Left renal cortex interstitium (tissue), 4 donors: ENCODE measurements at regions not wholly inside any gene's neighbourhood (a gene's known extent, or its start where the extent isn't known, plus 50 kb on each side); places are given as distances from the start of the nearest gene placed in this dataset.

Source experiments
- DNase-seq, 4 donors: peaks; one replicate each; pipeline ENCODE4 v3.0.0-alpha.2; 2013; ENCODE audit warnings: low read depth in 4 of 4, low spot score in 2 of 4, missing footprints in 1 of 4

DNA sequence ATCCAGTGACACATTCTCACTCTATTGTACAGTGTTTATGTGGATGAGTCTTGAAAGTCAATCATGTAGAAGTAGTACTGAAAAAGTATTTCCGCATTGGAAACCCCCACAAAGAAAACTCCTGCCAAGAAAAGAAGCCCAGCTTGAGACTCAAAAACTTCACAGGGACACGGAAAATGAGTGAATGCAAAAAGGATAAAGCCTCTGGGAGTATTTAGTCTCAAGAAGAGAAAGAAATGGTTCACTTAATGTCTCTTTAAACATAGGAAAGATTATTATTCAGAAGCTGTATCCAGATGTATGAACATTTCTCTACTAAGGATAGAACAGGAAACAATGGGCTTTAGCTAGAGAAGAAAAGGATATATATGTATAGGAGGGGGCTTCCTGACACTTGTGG lies 304.5 kb downstream of the BARHL2 start:
- no peak for DNase-seq

DNA sequence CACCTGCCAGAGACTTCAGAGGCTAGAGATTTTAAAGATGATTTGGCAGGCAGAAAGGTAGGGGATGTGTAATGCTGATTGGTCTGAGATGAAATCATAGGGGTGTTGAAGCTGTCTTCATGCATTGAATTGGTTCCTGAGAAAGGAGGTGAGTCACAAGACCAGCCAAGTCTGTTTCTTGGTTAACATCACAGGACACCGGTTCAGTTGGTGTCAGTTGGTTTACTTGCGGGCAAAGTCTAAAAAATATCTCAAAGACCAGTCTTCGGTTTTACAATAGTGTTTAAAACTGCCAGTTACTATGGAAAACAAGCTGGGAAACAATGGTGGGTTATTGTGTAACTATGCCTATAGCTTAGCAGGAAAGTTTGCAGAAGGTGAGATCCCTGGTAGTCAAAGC lies 305.9 kb downstream of the BARHL2 start:
- DNase-seq, result no peak

DNA sequence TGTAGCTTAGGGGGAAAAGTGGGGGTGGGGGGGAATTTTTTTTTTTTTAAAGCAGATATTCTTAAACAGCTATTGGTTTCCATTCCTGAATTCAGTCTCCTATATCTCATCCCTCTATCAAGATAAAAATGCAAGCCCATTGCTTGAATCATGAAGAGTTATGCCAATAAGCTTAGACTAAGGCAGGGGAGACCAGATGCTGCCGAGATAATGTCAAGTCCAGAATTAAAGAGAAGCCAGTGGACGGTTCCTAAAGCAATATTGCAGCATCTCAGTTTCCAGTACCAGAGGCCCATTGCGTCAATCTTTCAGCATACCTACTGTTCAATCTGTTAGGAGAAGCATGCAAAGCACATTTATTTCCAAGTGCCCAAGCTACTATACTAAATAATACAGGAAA lies 309.4 kb downstream of the BARHL2 start:
- no peak for DNase-seq

DNA sequence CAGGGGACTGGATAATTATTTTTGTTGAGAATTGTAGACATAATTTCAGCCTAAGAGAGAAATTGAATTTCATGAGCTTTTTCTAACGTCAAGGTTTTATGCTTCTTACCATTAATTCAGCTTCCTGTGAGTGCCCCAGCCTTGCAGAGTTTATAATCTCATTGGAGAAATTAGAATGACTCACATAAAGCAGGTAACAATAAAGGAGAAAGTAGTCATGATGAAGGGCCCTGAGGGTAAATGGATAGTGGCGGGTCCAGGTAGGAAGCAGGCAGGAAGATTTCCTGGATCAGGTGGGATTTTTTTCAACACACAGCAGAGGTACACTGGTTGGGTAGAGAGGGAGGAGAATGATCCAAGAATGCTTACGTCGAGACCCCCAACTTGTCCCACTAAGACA lies 311.4 kb downstream of the BARHL2 start:
- no peak for DNase-seq

DNA sequence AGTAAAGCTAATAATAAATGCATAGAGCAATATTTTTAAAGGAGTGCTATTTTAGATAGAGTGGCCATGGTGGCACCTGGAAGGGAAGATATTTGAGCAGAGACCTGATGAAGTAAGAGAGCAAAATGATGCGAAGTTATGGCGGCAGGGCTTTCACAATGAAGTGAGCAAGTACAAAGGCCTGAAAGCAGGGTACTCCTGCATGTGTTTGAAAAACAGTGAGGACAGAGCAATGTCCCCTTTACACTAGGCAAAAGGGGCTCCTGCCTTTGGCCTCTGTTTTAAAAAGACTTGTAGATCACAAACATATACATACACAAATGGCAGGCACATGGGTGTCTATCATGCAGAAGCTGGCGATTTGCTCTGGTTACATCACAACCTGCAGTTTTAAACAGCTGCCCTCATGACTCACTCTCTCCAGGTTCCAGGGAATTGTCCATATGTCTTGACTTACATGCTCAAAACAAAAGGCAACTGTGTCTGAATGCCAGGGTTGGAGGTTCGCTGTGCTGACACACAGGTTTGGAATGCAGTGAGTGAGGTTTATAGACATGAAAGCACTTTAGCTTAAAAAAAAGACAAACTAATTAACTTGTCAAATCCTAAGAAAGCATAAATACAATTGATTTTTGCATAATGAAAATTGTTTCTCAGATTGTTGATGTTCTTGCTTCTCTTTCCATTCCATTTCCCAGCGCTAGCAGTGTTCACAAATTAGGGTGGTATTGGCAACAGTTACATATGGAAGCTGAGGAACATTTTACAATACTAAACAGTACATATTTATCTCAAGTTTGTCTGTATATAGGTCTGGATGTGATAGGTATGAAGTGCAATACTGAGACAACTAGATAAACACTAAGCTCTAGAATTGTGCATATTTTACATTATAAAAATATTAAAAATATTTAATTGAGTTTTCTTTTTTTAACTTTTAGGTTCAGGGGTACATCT lies 313.9 kb downstream of the BARHL2 start:
- no peak for DNase-seq

DNA sequence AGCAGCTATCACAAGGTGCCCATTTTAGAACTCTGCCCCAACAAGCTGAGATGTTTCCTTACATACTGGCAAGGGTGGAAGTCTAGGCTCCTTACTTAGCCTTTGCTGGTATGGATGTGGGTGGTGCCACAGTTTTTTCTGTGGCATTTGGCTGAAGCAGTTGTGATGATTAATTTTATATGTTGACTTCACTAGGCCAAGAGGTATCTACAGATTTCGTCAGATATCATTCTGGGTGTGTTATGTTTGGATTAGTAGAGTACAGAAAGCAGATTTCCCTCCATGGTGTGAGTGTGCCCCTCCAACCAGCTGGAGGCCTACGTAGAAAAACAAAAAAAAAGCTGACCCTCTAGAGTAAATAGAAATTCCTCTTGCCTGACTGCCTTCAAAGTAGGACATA lies 317.0 kb downstream of the BARHL2 start:
- DNase-seq, result no peak

DNA sequence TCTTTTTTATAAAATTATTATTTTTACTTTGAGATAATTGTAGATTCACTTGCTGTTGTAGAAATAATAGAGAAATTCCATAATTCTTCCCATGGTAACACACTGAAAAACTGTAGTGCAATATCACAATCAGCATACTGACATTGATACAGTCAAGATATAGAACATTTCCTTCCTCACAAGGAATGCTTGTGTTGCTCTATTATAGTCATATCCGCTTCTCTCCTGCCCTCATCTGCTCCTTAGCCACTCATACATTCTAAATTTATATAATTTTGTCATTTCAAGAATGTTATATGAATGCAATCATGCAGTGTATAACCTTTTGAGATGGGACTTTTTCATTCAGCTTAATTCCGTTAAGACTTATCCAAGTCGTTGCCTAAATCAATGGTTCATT lies 320.2 kb downstream of the BARHL2 start:
- DNase-seq, result no peak

DNA sequence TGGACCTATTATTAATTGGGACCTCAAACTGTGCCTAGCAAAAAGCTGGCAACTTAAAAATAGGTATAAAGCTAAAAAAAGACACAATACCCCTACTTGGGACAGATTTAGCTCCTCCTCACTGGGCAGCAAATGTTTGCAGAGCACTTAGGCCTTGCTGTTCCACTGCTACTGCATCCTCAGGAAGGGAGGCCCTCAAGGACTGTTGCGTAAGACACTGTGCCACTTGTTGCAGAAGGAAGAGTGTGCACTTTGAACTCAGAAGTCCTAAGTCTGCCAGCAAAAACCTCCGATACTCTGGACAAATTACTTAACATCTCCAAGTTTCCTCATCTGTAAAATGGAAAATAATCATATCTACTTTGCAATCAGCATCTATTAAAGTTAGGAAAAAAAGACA lies 322.9 kb downstream of the BARHL2 start:
- DNase-seq, result no peak

DNA sequence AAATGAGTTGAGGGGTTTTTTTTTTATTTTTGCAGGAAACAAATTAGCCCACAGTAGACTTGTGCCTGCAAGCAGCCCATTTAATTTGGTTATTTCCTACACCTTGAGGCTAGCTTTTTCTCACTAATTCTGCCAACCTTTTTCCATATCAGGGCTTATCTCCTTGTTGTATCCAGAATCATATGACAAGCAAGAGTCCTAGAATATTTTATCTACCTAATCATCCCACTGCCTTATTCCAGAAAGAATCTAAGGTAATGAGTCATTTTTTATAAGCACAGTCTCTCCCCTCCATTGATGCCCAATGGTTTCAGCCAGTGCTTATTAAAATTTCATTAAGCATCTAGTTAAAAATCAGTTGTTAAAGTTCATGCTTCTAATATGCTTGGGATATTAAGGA lies 324.1 kb downstream of the BARHL2 start:
- DNase-seq, result no peak

DNA sequence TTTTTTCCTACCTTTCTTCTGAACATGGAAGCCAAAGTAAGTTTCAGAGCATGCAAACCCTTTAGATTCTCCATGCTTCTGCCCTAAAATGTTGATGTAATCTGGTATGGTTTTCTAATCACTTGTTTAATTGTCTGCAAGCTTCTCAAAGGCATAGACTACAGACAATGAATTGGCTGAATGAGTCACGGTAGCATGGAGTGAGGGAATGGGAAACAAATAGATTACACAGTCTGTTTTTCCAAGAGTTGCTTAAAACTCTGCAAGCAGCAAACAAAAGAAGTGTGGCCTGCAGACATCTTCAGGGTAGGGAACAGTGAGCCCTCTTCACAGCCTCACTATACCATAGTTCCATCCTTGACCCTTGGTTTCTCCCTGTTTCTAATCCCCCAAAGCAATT lies 326.0 kb downstream of the BARHL2 start:
- no peak for DNase-seq

DNA sequence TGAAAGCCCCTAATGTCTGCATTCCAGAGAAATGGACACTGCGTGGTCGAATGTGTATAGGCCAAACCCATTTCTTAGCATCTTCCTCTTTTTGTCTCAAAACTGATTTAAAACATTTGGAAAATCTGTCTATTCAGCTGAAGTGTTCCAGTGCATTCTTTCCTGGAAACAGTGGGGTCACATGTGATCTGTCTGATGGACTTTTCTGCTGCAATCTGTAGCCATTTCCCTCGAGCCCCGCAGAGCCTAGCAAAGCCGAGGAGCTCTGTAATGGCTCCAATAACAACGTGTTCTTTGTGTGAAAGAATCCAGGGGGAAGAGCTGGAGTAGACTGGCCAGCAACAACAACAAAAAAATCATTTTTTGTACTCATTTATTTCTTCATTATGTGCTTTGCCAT lies 329.3 kb downstream of the BARHL2 start:
- no peak for DNase-seq

DNA sequence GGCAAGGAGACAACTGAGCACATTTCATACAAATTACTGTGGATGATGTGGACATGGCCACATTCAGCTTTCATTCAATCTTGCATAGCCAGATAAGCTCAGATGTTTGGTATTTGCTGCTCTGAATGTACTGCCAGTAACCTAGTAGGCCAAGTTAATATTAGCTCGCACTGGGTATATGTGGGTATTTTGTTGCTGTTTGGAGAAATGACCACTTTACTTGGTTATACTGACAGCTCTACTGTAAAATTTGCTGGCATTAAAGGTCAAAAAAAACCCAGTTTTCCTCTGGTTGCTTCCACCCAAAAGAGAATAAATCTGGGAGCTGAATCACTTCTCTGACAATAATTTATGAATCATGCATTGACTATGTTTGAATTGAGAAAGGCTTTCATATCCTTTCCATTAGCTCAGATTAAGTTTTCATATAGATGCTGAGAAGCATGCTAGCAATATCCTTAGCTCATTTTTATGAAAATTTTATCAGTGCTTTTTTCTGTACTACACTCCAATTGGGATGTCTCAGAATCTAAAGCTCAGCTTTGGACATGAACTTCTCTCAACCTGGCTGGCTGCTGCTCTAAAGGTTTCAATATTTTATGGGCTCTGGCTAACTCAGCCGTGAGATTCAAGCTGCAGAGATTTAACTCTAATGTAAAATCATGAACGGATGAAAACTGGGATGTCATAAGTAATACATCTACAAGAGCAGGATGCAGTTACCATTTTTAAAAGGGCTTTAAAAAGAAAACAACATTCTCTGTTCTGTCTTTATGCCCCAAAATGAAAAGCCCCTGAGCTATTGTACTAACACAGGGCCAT lies 330.0 kb downstream of the BARHL2 start:
- DNase-seq, result no peak

DNA sequence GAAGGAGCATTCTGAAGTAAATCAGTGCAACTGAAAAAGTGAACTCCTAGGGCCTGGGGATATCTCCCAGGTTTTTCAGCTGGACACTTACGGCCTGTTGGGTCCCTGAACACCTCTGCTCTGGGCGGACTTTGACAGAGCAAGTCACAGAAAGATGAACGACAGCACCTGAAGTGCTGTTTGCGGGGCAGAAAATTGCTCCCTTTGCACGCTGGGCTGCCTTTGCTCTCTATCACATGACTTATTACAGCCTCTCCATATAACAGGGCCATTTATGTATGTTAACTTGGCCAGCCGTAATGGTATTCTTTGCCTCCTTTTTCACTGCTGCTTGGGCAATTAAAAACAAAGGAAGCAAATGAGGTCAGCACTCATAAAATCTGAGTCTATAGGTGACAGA lies 332.9 kb downstream of the BARHL2 start:
- no peak for DNase-seq

DNA sequence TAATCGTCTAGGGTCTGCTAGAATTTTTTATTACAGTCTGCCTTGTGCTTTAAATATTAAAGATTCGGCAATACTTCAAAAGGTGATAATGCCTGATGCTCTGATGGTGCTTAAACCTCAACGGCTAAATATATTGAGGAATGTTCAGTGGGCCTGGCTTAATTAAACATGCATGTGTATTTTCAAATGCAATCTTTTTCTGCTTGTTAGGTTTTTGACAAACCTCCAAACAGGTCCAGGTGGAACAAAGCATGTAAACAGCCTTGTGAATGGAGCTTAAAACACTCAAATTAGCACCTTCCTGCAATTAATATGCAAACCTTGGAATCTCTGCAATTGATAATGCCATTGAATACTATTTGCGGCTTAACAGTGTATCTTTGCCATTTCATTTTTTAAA lies 334.9 kb downstream of the BARHL2 start:
- no peak for DNase-seq

DNA sequence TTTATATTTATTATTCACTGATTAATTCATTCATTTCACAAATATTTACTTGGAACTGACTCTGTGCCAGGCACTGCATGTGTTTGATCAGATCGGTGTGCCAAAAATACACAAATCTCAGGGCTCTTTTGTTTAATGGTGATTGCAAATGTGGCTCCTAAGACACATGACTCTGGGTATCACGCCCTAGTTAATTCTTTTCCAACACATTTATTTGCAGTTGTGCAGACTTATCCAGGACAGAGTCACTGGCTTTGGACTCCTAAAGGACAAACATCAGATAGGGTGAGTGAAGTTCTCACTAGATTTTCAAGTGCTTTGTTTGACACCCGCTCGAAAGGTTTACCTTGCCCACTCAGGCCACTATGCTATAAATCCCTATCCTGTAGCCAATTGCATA lies 335.5 kb downstream of the BARHL2 start:
- no peak for DNase-seq

DNA sequence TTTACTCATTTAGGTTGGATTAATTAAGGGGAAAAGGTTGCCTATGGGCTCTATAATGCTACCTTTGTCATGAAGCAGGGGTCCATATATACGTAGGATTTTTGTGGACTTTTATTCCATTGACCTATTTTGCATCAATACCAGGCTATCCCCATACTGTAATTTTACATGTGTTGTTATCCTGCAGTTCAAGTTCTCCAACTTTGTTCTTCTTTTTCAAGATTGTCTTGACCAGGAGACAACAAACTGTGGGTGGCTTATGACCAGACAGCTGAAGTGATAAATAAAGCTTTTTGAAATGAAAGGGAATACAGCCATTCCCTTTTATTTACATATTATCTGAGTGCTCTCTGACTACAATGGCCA lies 345.7 kb downstream of the BARHL2 start:
- DNase-seq, result no peak

DNA sequence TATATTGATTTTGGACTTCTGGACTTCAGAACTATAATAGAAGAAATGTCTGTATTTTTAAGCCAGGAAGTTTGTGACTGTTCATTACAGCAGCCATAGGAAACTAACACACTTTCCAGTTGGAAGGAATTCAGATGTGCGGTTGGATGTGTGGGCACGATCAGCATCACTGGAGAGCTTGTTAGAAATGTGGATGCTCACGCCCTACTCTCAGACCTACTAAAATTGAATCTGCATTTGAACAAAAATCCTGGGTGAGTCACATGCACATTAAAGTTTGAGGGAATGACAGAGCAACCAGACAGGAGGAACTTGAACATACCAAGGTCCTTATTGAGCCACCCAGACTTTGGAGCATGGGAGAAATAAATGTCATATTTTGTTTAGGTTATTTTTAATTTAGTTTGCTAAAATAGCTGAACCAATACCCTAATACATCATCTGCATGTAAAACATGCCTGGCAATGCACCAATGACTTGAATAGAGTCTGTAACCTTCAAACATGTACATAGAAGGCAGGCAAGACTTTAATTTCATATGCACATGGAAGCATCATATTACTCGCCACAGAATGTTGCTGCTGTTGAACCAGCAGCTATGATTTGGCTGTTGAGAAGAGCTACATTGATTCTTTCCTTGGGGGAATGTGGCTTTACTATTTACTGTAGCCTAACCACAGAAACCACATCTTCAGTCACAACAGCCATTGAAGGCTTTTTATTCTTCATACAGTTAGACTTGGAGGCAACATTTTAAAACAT lies 346.2 kb downstream of the BARHL2 start:
- DNase-seq, result no peak

DNA sequence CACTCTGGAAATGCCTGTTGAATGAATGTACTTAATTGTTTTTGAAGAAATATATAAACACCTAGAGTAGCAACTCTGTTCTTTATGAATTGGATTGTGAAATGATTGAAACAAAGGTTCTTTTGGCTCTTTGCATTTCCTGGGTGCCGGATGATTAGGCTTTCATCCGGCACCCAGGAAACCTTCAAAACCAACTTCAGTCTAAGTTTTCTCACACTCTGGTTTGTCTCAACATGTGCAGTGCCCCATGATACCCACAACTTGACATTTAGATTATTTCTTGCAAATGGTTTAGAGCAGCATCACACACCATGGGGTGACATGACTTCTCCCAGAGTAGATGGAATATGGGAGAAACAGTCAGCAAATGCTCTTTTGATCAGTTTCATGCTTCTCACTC lies 354.9 kb downstream of the BARHL2 start:
- DNase-seq, result no peak

DNA sequence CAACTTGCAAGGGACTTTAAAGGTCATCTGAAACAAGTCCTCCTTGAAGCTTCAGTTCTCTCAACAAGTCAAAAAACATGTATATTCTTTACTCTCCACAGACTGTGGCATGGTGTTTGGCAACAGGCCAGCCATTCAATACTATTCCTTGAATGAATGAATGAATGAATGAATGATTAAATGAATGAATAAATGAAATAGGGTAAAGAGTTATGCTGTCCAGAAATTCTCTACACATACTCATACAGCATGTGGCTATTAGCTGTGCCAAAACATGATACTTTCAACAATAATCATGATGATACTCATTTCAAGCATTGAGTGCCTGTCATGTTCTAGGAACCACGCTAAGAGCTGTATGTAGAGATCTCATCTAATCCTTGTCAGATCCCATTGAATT lies 356.1 kb downstream of the BARHL2 start:
- no peak for DNase-seq

DNA sequence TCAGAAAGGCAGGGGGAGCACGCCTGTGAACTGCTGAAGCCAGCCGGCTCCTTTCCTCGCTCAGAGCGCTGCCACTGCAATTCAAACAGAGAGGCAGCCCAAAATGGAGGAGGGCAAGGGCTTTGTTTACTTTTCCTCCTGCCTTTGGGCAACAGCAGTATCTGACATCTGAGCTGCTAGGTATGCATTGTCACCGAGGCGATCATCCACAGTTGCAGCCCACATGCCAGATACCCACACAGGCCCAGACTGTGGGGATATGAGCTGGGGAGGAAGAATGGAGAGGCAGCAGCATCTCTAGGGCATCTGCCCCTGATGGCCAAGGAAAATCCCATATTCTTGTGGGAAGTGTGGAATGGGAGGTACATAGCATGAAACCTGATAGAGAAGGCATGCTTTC lies 357.1 kb downstream of the BARHL2 start:
- DNase-seq, result no peak

DNA sequence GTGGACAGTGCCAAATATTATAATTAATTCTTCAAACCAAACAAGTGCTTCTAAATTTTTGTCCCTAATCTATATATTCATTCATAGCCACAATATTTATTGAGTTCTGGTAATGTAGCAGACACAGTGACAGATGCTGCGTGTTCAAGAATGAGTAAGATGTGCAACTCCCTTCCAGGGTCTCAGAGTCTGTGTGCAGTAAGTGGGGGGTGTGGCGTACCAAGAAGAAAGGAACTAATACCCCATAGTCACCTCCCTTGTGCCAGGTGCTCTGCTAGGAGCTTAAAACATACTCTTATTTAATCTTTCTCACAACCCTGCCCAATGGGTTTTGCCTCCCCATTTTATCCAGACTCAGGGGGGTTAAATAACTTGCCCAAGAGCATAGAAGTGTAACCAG lies 358.7 kb downstream of the BARHL2 start:
- no peak for DNase-seq
